Nephron (organoid): ENCODE measurements at regions not wholly inside any gene's neighbourhood (a gene's known extent, or its start where the extent isn't known, plus 50 kb on each side); places are given as distances from the start of the nearest gene placed in this dataset.
"Not testable (repeated sequence)": the region's sequence is repeated elsewhere in the genome, so short reads cannot be mapped to it uniquely, and the experiment has no call there.

Experiments
- H3K27ac Mint-ChIP-seq, 3 experiments: 2 replicates each; pipeline ENCODE4 v1.8.0; 2020; ENCODE audit warnings: mixed read lengths in 3 of 3, mild to moderate bottlenecking in 2 of 3, moderate library complexity in 1 of 3
- H3K27me3 Mint-ChIP-seq: 2 replicates; pipeline ENCODE4 v1.8.0; 2021; ENCODE audit warnings: low read depth, mild to moderate bottlenecking, moderate library complexity, mixed read lengths
- H3K36me3 Mint-ChIP-seq: 2 replicates; pipeline ENCODE4 v1.8.0; 2020; ENCODE audit warnings: low read depth, mixed read lengths
- H3K4me1 Mint-ChIP-seq: 2 replicates; pipeline ENCODE4 v1.8.0; 2020; ENCODE audit warnings: mixed read lengths
- H3K4me3 Mint-ChIP-seq, 3 experiments: 2 replicates each; pipeline ENCODE4 v1.8.0; 2020; ENCODE audit warnings: mild to moderate bottlenecking in 3 of 3, mixed read lengths in 3 of 3, moderate library complexity in 2 of 3
- H3K9me3 Mint-ChIP-seq: 2 replicates; pipeline ENCODE4 v1.8.0; 2020; ENCODE audit warnings: mixed read lengths
- CTCF ChIP-seq, 3 experiments: fragments of 200-600 bp; sonication (generic); IDR thresholded peaks; one replicate each; pipeline ENCODE4 v1.5.0; 2021; ENCODE audit warnings: antibody characterized with exemption in 3 of 3; ENCODE audit not compliant: unreplicated experiment in 3 of 3

GRCh38 chr10:21355591-21356011, 169.9 kb downstream of the SKIDA1 start:
- no peak overlapping the region for H3K4me3 Mint-ChIP-seq
- no peaks in the 10 kb centered on the region for H3K9me3 Mint-ChIP-seq
- no peaks in the 10 kb centered on the region for H3K36me3 Mint-ChIP-seq
- no peaks in the 10 kb centered on the region for H3K27me3 Mint-ChIP-seq
- peak overlapping the region in 1 of 3 experiments; percentile 2 for H3K27ac Mint-ChIP-seq
- no peak for TF ChIP-seq CTCF (IDR thresholded peaks at IDR 0.05; ENCODE audit: unreplicated experiment in 3 of 3)
- H3K4me1 Mint-ChIP-seq: peaks cover under 1% of the 10 kb centered on the region

- no peaks in the 10 kb centered on the region for H3K36me3 Mint-ChIP-seq
- H3K9me3 Mint-ChIP-seq: no peaks in the 10 kb centered on the region
- TF ChIP-seq CTCF (IDR thresholded peaks at IDR 0.05; ENCODE audit: unreplicated experiment in 3 of 3): no peak
- peaks cover 12% of the 10 kb centered on the region for H3K4me1 Mint-ChIP-seq
- no peak overlapping the region for H3K4me3 Mint-ChIP-seq
- H3K27me3 Mint-ChIP-seq: no peaks in the 10 kb centered on the region
- no peak overlapping the region for H3K27ac Mint-ChIP-seq
Measured at GRCh38 chr10:21352886-21353285, 172.6 kb downstream of the SKIDA1 start.

- peaks cover 12% of the 10 kb centered on the region for H3K4me1 Mint-ChIP-seq
- not testable (repeated sequence) for H3K9me3 Mint-ChIP-seq, H3K27me3 Mint-ChIP-seq, H3K36me3 Mint-ChIP-seq, H3K4me3 Mint-ChIP-seq
- H3K27ac Mint-ChIP-seq: peak overlapping the region; percentile 38 to 90 (median 66)
Measured at GRCh38 chr10:21351594-21351993, 173.9 kb downstream of the SKIDA1 start.

- Mint-ChIP-seq H3K27me3 (peaks cover 10% of the 10 kb centered on the region), H3K27ac (peak overlapping the region; percentile 90 to 97 (median 90)), H3K4me3 (peak overlapping the region in 1 of 3 experiments; percentile 16), H3K9me3 (no peaks in the 10 kb centered on the region), H3K4me1 (peaks cover 12% of the 10 kb centered on the region), H3K36me3 (no peaks in the 10 kb centered on the region)
- no peak for TF ChIP-seq CTCF (IDR thresholded peaks at IDR 0.05; ENCODE audit: unreplicated experiment in 3 of 3)
Measured at GRCh38 chr10:21349912-21350286, 175.6 kb downstream of the SKIDA1 start.

GRCh38 chr10:21347785-21348170, 177.7 kb downstream of the SKIDA1 start:
- Mint-ChIP-seq H3K9me3 (no peaks in the 10 kb centered on the region), H3K27ac (peak overlapping the region in 1 of 3 experiments; percentile 26), H3K27me3 (peaks cover 10% of the 10 kb centered on the region), H3K36me3 (no peaks in the 10 kb centered on the region), H3K4me3 (no peak overlapping the region), H3K4me1 (peaks cover 12% of the 10 kb centered on the region)
- no peak for TF ChIP-seq CTCF (IDR thresholded peaks at IDR 0.05; ENCODE audit: unreplicated experiment in 3 of 3)

- Mint-ChIP-seq H3K4me3 (no peak overlapping the region), H3K27ac (peak overlapping the region in 1 of 3 experiments; percentile 26)
Measured at GRCh38 chr10:21347043-21347784, 178.3 kb downstream of the SKIDA1 start.

More at GRCh38 chr10:21347043-21347784, 178.3 kb downstream of the SKIDA1 start:
- peaks cover 12% of the 10 kb centered on the region for H3K4me1 Mint-ChIP-seq
- H3K36me3 Mint-ChIP-seq: no peaks in the 10 kb centered on the region
- H3K9me3 Mint-ChIP-seq: no peaks in the 10 kb centered on the region
- H3K27me3 Mint-ChIP-seq: peaks cover 10% of the 10 kb centered on the region
- no peak for TF ChIP-seq CTCF (IDR thresholded peaks at IDR 0.05; ENCODE audit: unreplicated experiment in 3 of 3)
